GM21447 (cell line): ENCODE measurements at regions not wholly inside any gene's neighbourhood (a gene's known extent, or its start where the extent isn't known, plus 50 kb on each side); places are given as distances from the start of the nearest gene placed in this dataset.

Experiments used
- ATAC-seq: cut with Tn5 transposase; IDR thresholded peaks from one replicate; pipeline ENCODE4 v1.9.1; 2021; ENCODE audit not compliant: unreplicated experiment

GRCh38 chr14:42687421-42687820 is 1080.7 kb downstream of the LRFN5 start:
- ATAC-seq = no peak

GRCh38 chr14:42683707-42684106 is 1077.0 kb downstream of the LRFN5 start:
- ATAC-seq = no peak

GRCh38 chr14:42676636-42677035 is 1070.0 kb downstream of the LRFN5 start:
- ATAC-seq = no peak

GRCh38 chr14:42673963-42674362 is 1067.3 kb downstream of the LRFN5 start:
- no peak for ATAC-seq

GRCh38 chr14:42671636-42672035 is 1065.0 kb downstream of the LRFN5 start:
- no peak for ATAC-seq

GRCh38 chr14:42665083-42665482 is 1058.4 kb downstream of the LRFN5 start:
- no peak for ATAC-seq

GRCh38 chr14:42664190-42664589 is 1057.5 kb downstream of the LRFN5 start:
- ATAC-seq = no peak

GRCh38 chr14:42654707-42655106 is 1048.0 kb downstream of the LRFN5 start:
- ATAC-seq = no peak

GRCh38 chr14:42642787-42643186 is 1036.1 kb downstream of the LRFN5 start:
- no peak for ATAC-seq

GRCh38 chr14:42633504-42634095 is 1026.9 kb downstream of the LRFN5 start:
- no peak for ATAC-seq

GRCh38 chr14:42629553-42629952 is 1022.9 kb downstream of the LRFN5 start:
- no peak for ATAC-seq

- ATAC-seq = no peak
Measured at GRCh38 chr14:42628602-42629001, 1021.9 kb downstream of the LRFN5 start.

GRCh38 chr14:42626986-42627385 is 1020.3 kb downstream of the LRFN5 start:
- ATAC-seq = no peak

GRCh38 chr14:42624980-42625761 is 1018.5 kb downstream of the LRFN5 start:
- ATAC-seq = no peak

- ATAC-seq = no peak
Measured at GRCh38 chr14:42617005-42617404, 1010.3 kb downstream of the LRFN5 start.

GRCh38 chr14:42606839-42607238 is 1000.2 kb downstream of the LRFN5 start:
- ATAC-seq = no peak

GRCh38 chr14:42602336-42602845 is 995.7 kb downstream of the LRFN5 start:
- no peak for ATAC-seq

GRCh38 chr14:42572032-42572431 is 965.4 kb downstream of the LRFN5 start:
- no peak for ATAC-seq

- ATAC-seq = no peak
Measured at GRCh38 chr14:42569227-42569626, 962.6 kb downstream of the LRFN5 start.

- no peak for ATAC-seq
Measured at GRCh38 chr14:42565556-42565955, 958.9 kb downstream of the LRFN5 start.

GRCh38 chr14:42563313-42563712 is 956.6 kb downstream of the LRFN5 start:
- ATAC-seq = no peak

GRCh38 chr14:42556551-42556950 is 949.9 kb downstream of the LRFN5 start:
- ATAC-seq = no peak
